Gastroesophageal sphincter (tissue), 3 donors: ENCODE measurements at regions not wholly inside any gene's neighbourhood (a gene's known extent, or its start where the extent isn't known, plus 50 kb on each side); places are given as distances from the start of the nearest gene placed in this dataset.

ENCODE experiments used
- POLR2A ChIP-seq, 2 donors: fragments of 450-650 bp; IDR thresholded peaks; one replicate each; pipeline ENCODE4 v1.6.1; 2017; ENCODE audit warnings: antibody characterized with exemption in 2 of 2, mild to moderate bottlenecking in 2 of 2, moderate library complexity in 1 of 2
- TF ChIP-seq, protein P1 (sequence below), 4 experiments: fragments of 200-600 bp in 2 of 4; fragments of 450-650 bp in 2 of 4; sonication (generic) in 1 of 4; IDR thresholded peaks; one replicate each; pipeline ENCODE4 v1.5.1; 2017 to 2019; ENCODE audit warnings: antibody characterized with exemption in 4 of 4, mild to moderate bottlenecking in 2 of 4, moderate library complexity in 2 of 4

DNA sequence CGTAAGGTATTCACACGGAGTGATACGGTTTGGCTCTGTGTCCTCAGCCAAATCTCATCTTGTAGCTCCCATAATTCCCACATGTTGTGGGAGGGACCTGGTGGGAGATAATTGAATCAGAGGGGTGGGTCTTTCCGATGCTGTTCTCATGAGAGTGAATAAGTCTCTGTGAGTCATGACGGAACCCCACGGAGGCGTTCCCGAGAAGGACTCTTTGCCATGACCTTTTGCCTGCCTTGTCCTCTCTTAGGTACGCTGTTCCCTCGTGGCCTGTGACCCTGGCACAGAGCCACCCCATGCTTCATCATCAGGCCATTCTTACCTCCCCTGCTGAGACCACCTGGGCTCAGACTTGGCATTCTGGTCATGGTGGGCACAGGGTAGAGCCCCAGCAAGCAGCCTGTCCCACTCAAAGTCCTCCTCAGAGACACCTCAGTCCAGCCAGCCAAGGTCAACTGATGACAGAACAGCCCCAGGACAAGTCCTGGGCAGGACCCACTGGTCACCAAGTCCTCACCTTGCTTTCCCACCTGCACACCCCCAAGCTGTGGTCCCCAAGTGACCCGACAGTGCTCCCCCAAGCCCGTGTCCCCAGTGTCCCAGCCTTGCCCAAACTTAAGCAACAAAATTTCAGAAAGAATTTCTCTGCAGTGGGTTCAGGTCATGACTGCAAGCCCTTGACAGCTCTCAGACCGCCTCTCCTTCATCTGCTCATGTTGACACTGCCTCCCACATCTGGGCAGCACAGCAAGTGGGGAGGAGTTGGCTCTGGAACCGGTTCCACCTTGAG, 158.4 kb downstream of the ACTL8 start:
- TF ChIP-seq, protein P1, sequence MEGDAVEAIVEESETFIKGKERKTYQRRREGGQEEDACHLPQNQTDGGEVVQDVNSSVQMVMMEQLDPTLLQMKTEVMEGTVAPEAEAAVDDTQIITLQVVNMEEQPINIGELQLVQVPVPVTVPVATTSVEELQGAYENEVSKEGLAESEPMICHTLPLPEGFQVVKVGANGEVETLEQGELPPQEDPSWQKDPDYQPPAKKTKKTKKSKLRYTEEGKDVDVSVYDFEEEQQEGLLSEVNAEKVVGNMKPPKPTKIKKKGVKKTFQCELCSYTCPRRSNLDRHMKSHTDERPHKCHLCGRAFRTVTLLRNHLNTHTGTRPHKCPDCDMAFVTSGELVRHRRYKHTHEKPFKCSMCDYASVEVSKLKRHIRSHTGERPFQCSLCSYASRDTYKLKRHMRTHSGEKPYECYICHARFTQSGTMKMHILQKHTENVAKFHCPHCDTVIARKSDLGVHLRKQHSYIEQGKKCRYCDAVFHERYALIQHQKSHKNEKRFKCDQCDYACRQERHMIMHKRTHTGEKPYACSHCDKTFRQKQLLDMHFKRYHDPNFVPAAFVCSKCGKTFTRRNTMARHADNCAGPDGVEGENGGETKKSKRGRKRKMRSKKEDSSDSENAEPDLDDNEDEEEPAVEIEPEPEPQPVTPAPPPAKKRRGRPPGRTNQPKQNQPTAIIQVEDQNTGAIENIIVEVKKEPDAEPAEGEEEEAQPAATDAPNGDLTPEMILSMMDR (IDR thresholded peaks at IDR 0.05): no peak
- no peak for TF ChIP-seq POLR2A (IDR thresholded peaks at IDR 0.05)
